IMR-90 (cell line): ENCODE measurements at regions not wholly inside any gene's neighbourhood (a gene's known extent, or its start where the extent isn't known, plus 50 kb on each side); places are given as distances from the start of the nearest gene placed in this dataset.

Experiments
- ATAC-seq: fragments of 200-7000 bp; cut with Tn5 transposase; 2 replicates; pipeline ENCODE4 v1.9.1; 2020; ENCODE audit warnings: low read depth, mild to moderate bottlenecking, moderate library complexity
- BruUV-seq: library from RNA; stranded (reverse); fragments of 400-500 nt; replicated peaks from 2 replicates; lab custom pipeline; 2021; lab: Mats Ljungman, UMichigan
- CTCF ChIA-PET: fragments of 300-600 bp; formaldehyde crosslinking; extraction: SDS; loops from one replicate; lab custom pipeline; 2021; ENCODE audit warnings: antibody characterized with exemption; lab: Yijun Ruan, JAX
- POLR2A ChIA-PET: fragments of 300-600 bp; sonication (Branson Sonifier 250); formaldehyde crosslinking; loops from one replicate; lab custom pipeline; 2022; ENCODE audit warnings: antibody characterized with exemption; ENCODE audit not compliant: unreplicated experiment; lab: Charles Lee
- DNase-seq: peaks from one replicate; pipeline ENCODE4 v3.0.0; 2013
- H2AFZ ChIP-seq: replicated peaks from 2 replicates; pipeline ENCODE3; 2013; ENCODE audit warnings: low read length, mild to moderate bottlenecking; ENCODE audit not compliant: poor library complexity
- H2AK5ac ChIP-seq: 2 replicates; pipeline ENCODE4 v1.6.1; 2013; ENCODE audit warnings: low read depth, low read length, inconsistent platforms
- H2AK9ac ChIP-seq: replicated peaks from 2 replicates; pipeline ENCODE3; 2013; ENCODE audit warnings: mild to moderate bottlenecking, low read depth, low read length, moderate library complexity; ENCODE audit not compliant: poor library complexity
- H2BK120ac ChIP-seq: 2 replicates; pipeline ENCODE4 v1.6.1; 2013; ENCODE audit warnings: low read depth, low read length, inconsistent platforms
- H2BK15ac ChIP-seq: 3 replicates; pipeline ENCODE4 v1.6.1; 2013; ENCODE audit warnings: low read depth, low read length, inconsistent platforms
- H2BK20ac ChIP-seq: 2 replicates; pipeline ENCODE4 v1.6.1; 2013; ENCODE audit warnings: low read depth, mild to moderate bottlenecking, inconsistent platforms, low read length, moderate library complexity
- H2BK5ac ChIP-seq: 2 replicates; pipeline ENCODE4 v1.6.1; 2013; ENCODE audit warnings: mild to moderate bottlenecking, low read depth, low read length, inconsistent platforms; ENCODE audit not compliant: poor library complexity, severe bottlenecking
- H3K14ac ChIP-seq: replicated peaks from 2 replicates; pipeline ENCODE4 v1.6.1; 2013; ENCODE audit warnings: low read depth, low read length, inconsistent platforms
- H3K18ac ChIP-seq: 2 replicates; pipeline ENCODE4 v1.6.1; 2013; ENCODE audit warnings: low read depth, low read length, control low read depth
- H3K23ac ChIP-seq: 2 replicates; pipeline ENCODE4 v1.6.1; 2013; ENCODE audit warnings: low read depth, low read length, inconsistent platforms
- H3K27ac ChIP-seq: 2 replicates; pipeline ENCODE4 v1.5.1; 2013; ENCODE audit warnings: mild to moderate bottlenecking, control low read depth, low read length; ENCODE audit not compliant: insufficient read depth
- H3K27me3 ChIP-seq: 2 replicates; pipeline ENCODE4 v1.6.1; 2013; ENCODE audit warnings: low read length; ENCODE audit not compliant: control insufficient read depth, insufficient read depth
- H3K36me3 ChIP-seq: 2 replicates; pipeline ENCODE4 v1.6.1; 2013; ENCODE audit warnings: low read length, mixed read lengths; ENCODE audit not compliant: control insufficient read depth, insufficient read depth
- H3K4ac ChIP-seq: 2 replicates; pipeline ENCODE4 v1.6.1; 2013; ENCODE audit warnings: low read depth, low read length, inconsistent platforms
- H3K4me1 ChIP-seq: 2 replicates; pipeline ENCODE4 v1.6.1; 2013; ENCODE audit warnings: low read length, mixed read lengths; ENCODE audit not compliant: control insufficient read depth, insufficient read depth
- H3K4me2 ChIP-seq: 2 replicates; pipeline ENCODE4 v1.6.1; 2013; ENCODE audit warnings: low read depth, mild to moderate bottlenecking, control low read depth, low read length, moderate library complexity
- H3K4me3 ChIP-seq: 2 replicates; pipeline ENCODE4 v1.5.1; 2013; ENCODE audit warnings: low read depth, mild to moderate bottlenecking, control low read depth, low read length, moderate library complexity; ENCODE audit not compliant: insufficient read depth
- H3K56ac ChIP-seq: 2 replicates; pipeline ENCODE4 v1.6.1; 2013; ENCODE audit warnings: low read length, inconsistent platforms; ENCODE audit not compliant: insufficient read depth; ENCODE audit errors: extremely low read depth
- H3K79me1 ChIP-seq, 2 experiments: 2 replicates each; pipeline ENCODE4 v1.6.1; 2013; ENCODE audit warnings: low read length in 2 of 2, inconsistent platforms in 1 of 2, low read depth in 1 of 2
- H3K9ac ChIP-seq: 2 replicates; pipeline ENCODE4 v1.6.1; 2013; ENCODE audit warnings: low read depth, low read length, control low read depth
- H3K9me1 ChIP-seq: 2 replicates; pipeline ENCODE4 v1.6.1; 2013; ENCODE audit warnings: low read length, inconsistent platforms; ENCODE audit not compliant: insufficient read depth
- H3K9me3 ChIP-seq: 2 replicates; pipeline ENCODE4 v1.6.1; 2013; ENCODE audit warnings: low read length; ENCODE audit not compliant: control insufficient read depth, insufficient read depth
- H4K20me1 ChIP-seq: 2 replicates; pipeline ENCODE4 v1.6.1; 2013; ENCODE audit warnings: low read length, inconsistent platforms; ENCODE audit not compliant: insufficient read depth
- H4K5ac ChIP-seq: 2 replicates; pipeline ENCODE4 v1.6.1; 2013; ENCODE audit warnings: mild to moderate bottlenecking, low read depth, low read length, control low read depth
- H4K8ac ChIP-seq, 2 experiments: 2 replicates each; pipeline ENCODE4 v1.6.1; 2013; ENCODE audit warnings: low read depth in 2 of 2, low read length in 2 of 2, control low read depth in 1 of 2, inconsistent platforms in 1 of 2
- H4K91ac ChIP-seq: 2 replicates; pipeline ENCODE4 v1.6.1; 2013; ENCODE audit warnings: low read depth, low read length, inconsistent platforms; ENCODE audit not compliant: insufficient read depth
- CEBPB ChIP-seq: IDR thresholded peaks from 2 replicates; pipeline ENCODE4 v1.6.1; 2012; ENCODE audit warnings: low read depth, low read length, improper control_type of control experiment
- NFE2L2 ChIP-seq: fragments of 150-350 bp; IDR thresholded peaks from 2 replicates; pipeline ENCODE4 v1.6.1; 2016; ENCODE audit warnings: low read depth, mild to moderate bottlenecking, low read length
- POLR2A ChIP-seq: IDR thresholded peaks from 2 replicates; pipeline ENCODE4 v1.6.1; 2012; ENCODE audit warnings: mild to moderate bottlenecking, low read depth, low read length
- WGBS, 2 experiments: methylation state at CpG; one replicate each; pipeline versions ENCODE4 v1.1.5 to v1.1.7; 2013; ENCODE audit warnings: missing lambda C conversion rate in 2 of 2; ENCODE audit not compliant: insufficient read length in 1 of 2; ENCODE audit errors: extremely low coverage in 2 of 2; 5-methylcytosine and 5-hydroxymethylcytosine counted together
- dilution Hi-C: fragments of 300-500 bp; cut with HindIII; formaldehyde crosslinking; loops from one replicate; pipeline ENCODE4 v1.14.3; 2018; ENCODE audit warnings: low sequenced_read_pairs; ENCODE audit not compliant: unreplicated experiment
- in situ Hi-C: fragments of 300-500 bp; cut with MboI; formaldehyde crosslinking; loops from 3 replicates; pipeline ENCODE4 v1.14.3; 2019; ENCODE audit warnings: low sequenced_read_pairs, inconsistent platforms, mixed read lengths
- intact Hi-C: fragments of 100-400 bp; cut with micrococcal nuclease; formaldehyde crosslinking; loops from 2 replicates; pipeline ENCODE4 v1.10.0; 2022

- dilution Hi-C loops (no loop called here), intact Hi-C loops (no loop called here), in situ Hi-C loops (no loop called here)
- no peaks in the 10 kb centered on the region for H3K9me1 ChIP-seq
- H3K23ac ChIP-seq, result no peak overlapping the region
- no peak overlapping the region for H3K9ac ChIP-seq
- no peak for ATAC-seq
- no peak overlapping the region for H3K27ac ChIP-seq
- no TSS peak for BruUV-seq
- H4K8ac ChIP-seq, result no peak overlapping the region
- no peaks in the 10 kb centered on the region for H4K20me1 ChIP-seq
- no peaks in the 10 kb centered on the region for H3K36me3 ChIP-seq
- H3K18ac ChIP-seq, result no peak overlapping the region
- H2BK20ac ChIP-seq, result no peak overlapping the region
- no peak overlapping the region for H4K5ac ChIP-seq
- no peak overlapping the region for H4K91ac ChIP-seq
- no peaks in the 10 kb centered on the region for H3K79me1 ChIP-seq
- no peak overlapping the region for H3K4me2 ChIP-seq
- no peak overlapping the region for H2BK120ac ChIP-seq
- ChIA-PET CTCF (no interaction called here), POLR2A (no interaction called here)
- H2AK9ac ChIP-seq, result no peak overlapping the region
- no peak overlapping the region for H2AK5ac ChIP-seq
- no peak overlapping the region for H2AFZ ChIP-seq
- no peaks in the 10 kb centered on the region for H3K4me1 ChIP-seq
- no peak for DNase-seq
- peaks cover 2% of the 10 kb centered on the region; the same call in 1 of the 2 replicates for H3K27me3 ChIP-seq
- no peak overlapping the region for H3K56ac ChIP-seq
- no peaks in the 10 kb centered on the region for H3K9me3 ChIP-seq
- no peak for TF ChIP-seq NFE2L2
- TF ChIP-seq POLR2A, result no peak
- TF ChIP-seq CEBPB, result no peak
- H3K14ac ChIP-seq, result no peak overlapping the region
- no peak overlapping the region for H3K4me3 ChIP-seq
- H2BK15ac ChIP-seq, result no peak overlapping the region
- no CpG with 5 or more reads among the region's 1 CpG for WGBS, 2 experiments
- no peak overlapping the region for H2BK5ac ChIP-seq
- no peak overlapping the region for H3K4ac ChIP-seq
Observed at GRCh38 chr3:28877912-28878311, 403.0 kb upstream of the RBMS3 start.
